ENCODE measurements at regions not wholly inside any gene's neighbourhood (a gene's known extent, or its start where the extent isn't known, plus 50 kb on each side); places are given as distances from the start of the nearest gene placed in this dataset.

GRCh38 chr12:126601184-126602170, 1536.2 kb downstream of the AACS start:
- no peak for TF ChIP-seq CTCF (IDR thresholded peaks at IDR 0.05; ENCODE audit: insufficient read depth, low read length, poor library complexity, severe bottlenecking)
- no peak for TF ChIP-seq EZH2phosphoT487 (conservative IDR thresholded peaks at IDR 0.05; ENCODE audit: low read length)
